ENCODE measurements at regions not wholly inside any gene's neighbourhood (a gene's known extent, or its start where the extent isn't known, plus 50 kb on each side); places are given as distances from the start of the nearest gene placed in this dataset.
A peak's percentile ranks its signal among the peaks of the same experiment; 100 is the strongest.

- no peak for TF ChIP-seq ZNF624 (tag by site-specific recombination; IDR thresholded peaks at IDR 0.05)
- no peak for TF ChIP-seq ZNF184 (tag by site-specific recombination; IDR thresholded peaks at IDR 0.05)
- no peak for TF ChIP-seq OSR2 (tag by site-specific recombination; IDR thresholded peaks at IDR 0.05)
- no peak for TF ChIP-seq ZNF280D (tag by site-specific recombination; IDR thresholded peaks at IDR 0.05)
- TF ChIP-seq ZNF585B (tag by site-specific recombination; IDR thresholded peaks at IDR 0.05) = no peak
- TF ChIP-seq ZNF280C (tag by site-specific recombination; IDR thresholded peaks at IDR 0.05) = no peak
- no peak for TF ChIP-seq BCL6B (tag by site-specific recombination; IDR thresholded peaks at IDR 0.05)
Observed at GRCh38 chr5:122584411-122585300, 190.2 kb upstream of the SNX2 start (continued).

- Histone ChIP-seq H3K4me3 (ENCODE audit: low read depth, low read length) (no peak overlapping the region), H3K4me1 (ENCODE audit: control insufficient read depth, insufficient read depth, low read length) (peaks cover 17% of the 10 kb centered on the region), H3K36me3 (ENCODE audit: control insufficient read depth in 2 of 2, insufficient read depth in 1 of 2, low read length in 2 of 2) (no peaks in the 10 kb centered on the region), H3K9me3 (ENCODE audit: control insufficient read depth, insufficient read depth, low read depth, low read length) (no peaks in the 10 kb centered on the region), H3K27ac (ENCODE audit: extremely low read depth, low read depth, low read length) (peak overlapping the region; percentile 24; the same call in 1 of the 2 replicates)
- no peak for TF ChIP-seq ZNF639 (tag by site-specific recombination; IDR thresholded peaks at IDR 0.05)
- no peak for TF ChIP-seq HIC1 (tag by site-specific recombination; IDR thresholded peaks at IDR 0.05)
- ChIA-PET POLR2A (no interaction called here), CTCF (no interaction called here)
Observed at GRCh38 chr5:122585371-122585770, 189.5 kb upstream of the SNX2 start.

- TF ChIP-seq BCL11B (tag by site-specific recombination; IDR thresholded peaks at IDR 0.05; ENCODE audit: low read depth) = no peak
- TF ChIP-seq ZNF549 (tag by site-specific recombination; IDR thresholded peaks at IDR 0.05) = no peak
- TF ChIP-seq ZNF626 (tag by site-specific recombination; IDR thresholded peaks at IDR 0.05) = no peak
- TF ChIP-seq ELK4 (IDR thresholded peaks at IDR 0.05; ENCODE audit: borderline replicate concordance, low read depth, low read length) = no peak
- no peak for TF ChIP-seq KLF9 (tag by site-specific recombination; IDR thresholded peaks at IDR 0.05; ENCODE audit: low read depth)
- no peak for TF ChIP-seq SP3 (tag by site-specific recombination; IDR thresholded peaks at IDR 0.05)
- no peak for TF ChIP-seq ZNF214 (tag by site-specific recombination; IDR thresholded peaks at IDR 0.05; ENCODE audit: borderline replicate concordance)
- TF ChIP-seq ZNF514 (tag by site-specific recombination; IDR thresholded peaks at IDR 0.05) = no peak
- ChIA-PET CTCF (no interaction called here), POLR2A (no interaction called here)
- no peaks in the 10 kb centered on the region for H3K9me3 ChIP-seq (ENCODE audit: control insufficient read depth, insufficient read depth, low read depth, low read length)
- H3K36me3 ChIP-seq (ENCODE audit: control insufficient read depth in 2 of 2, insufficient read depth in 1 of 2, low read length in 2 of 2) = no peaks in the 10 kb centered on the region
- H3K4me1 ChIP-seq (ENCODE audit: control insufficient read depth, insufficient read depth, low read length) = peaks cover 17% of the 10 kb centered on the region
- H3K4me3 ChIP-seq (ENCODE audit: low read depth, low read length) = no peak overlapping the region
- H3K27ac ChIP-seq (ENCODE audit: extremely low read depth, low read depth, low read length) = no peak overlapping the region
Observed at GRCh38 chr5:122586351-122586750, 188.5 kb upstream of the SNX2 start.

Data from HEK293 (cell line).